Motor neuron (in vitro differentiated cells): ENCODE measurements at regions not wholly inside any gene's neighbourhood (a gene's known extent, or its start where the extent isn't known, plus 50 kb on each side); places are given as distances from the start of the nearest gene placed in this dataset.

ENCODE experiments used
- ATAC-seq, 8 experiments: fragments of 200-7000 bp; cut with Tn5 transposase; replicated peaks in 6 of 8; 2 replicates each; pipeline ENCODE4 v1.8.0; 2021; ENCODE audit warnings: mild to moderate bottlenecking in 8 of 8, moderate library complexity in 8 of 8
- H3K27ac ChIP-seq, 2 donors: fragments of 250-450 bp; sonication (Bioruptor Pico); 2 replicates each; pipeline ENCODE4 v1.9.0; 2021; ENCODE audit warnings: antibody characterized with exemption in 2 of 2, mild to moderate bottlenecking in 2 of 2, moderate library complexity in 1 of 2
- H3K4me1 ChIP-seq, 2 donors: fragments of 250-450 bp; sonication (Bioruptor Pico); replicated peaks in 1 of 2; 2 replicates each; pipeline ENCODE4 v1.6.1; 2021; ENCODE audit warnings: antibody characterized with exemption in 2 of 2, mild to moderate bottlenecking in 2 of 2, moderate library complexity in 1 of 2
- H3K4me3 ChIP-seq, 5 donors: fragments of 250-450 bp; sonication (Bioruptor Pico); 2 replicates each; pipeline ENCODE4 v1.9.0; 2021; ENCODE audit warnings: antibody characterized with exemption in 5 of 5, mild to moderate bottlenecking in 5 of 5, moderate library complexity in 4 of 5
- WGBS, 10 experiments: fragments of 450-650 bp; shearing (Covaris generic); methylation state at CpG; one replicate each; pipeline ENCODE4 v1.0.0; 2022; 5-methylcytosine and 5-hydroxymethylcytosine counted together
- in situ Hi-C, 9 experiments: fragments of 400-800 bp; cut with MboI; loops; one replicate each; pipeline ENCODE4 v1.15.0; 2021; ENCODE audit warnings: low sequenced_read_pairs in 9 of 9, low pct_unique_long_range_greater_than_20kb in 2 of 9; ENCODE audit not compliant: unreplicated experiment in 9 of 9

GRCh38 chr7:433558-433957, 86.1 kb downstream of the PDGFA start:
- Histone ChIP-seq H3K27ac (no peak overlapping the region), H3K4me3 (no peak overlapping the region), H3K4me1 (peaks cover 8 to 46% of the 10 kb centered on the region in 2 donors)
- in situ Hi-C loops = no loop called here
- 90 to 100% (median 100%) methylated on average over 2 to 4 of the region's 13 CpGs; no CpG with 5 or more reads in 5 of the 10 experiments for WGBS, 10 experiments
- ATAC-seq = peak in 1 of 8 experiments; percentile 12

GRCh38 chr7:434891-435629, 84.6 kb downstream of the PDGFA start:
- ATAC-seq = peak in 5 of 8 experiments; percentile 3 to 78 (median 46)
- Histone ChIP-seq H3K4me3 (no peak overlapping the region), H3K4me1 (peaks cover 8 to 54% of the 10 kb centered on the region in 2 donors), H3K27ac (peak overlapping the region in 1 of 2 donors; percentile 45)
- WGBS, 10 experiments = 17 to 67% (median 38%) methylated on average over 2 to 21 of the region's 35 CpGs; no CpG with 5 or more reads in 1 of the 10 experiments
- in situ Hi-C loops = no loop called here

GRCh38 chr7:435630-436366, 83.8 kb downstream of the PDGFA start:
- ATAC-seq = peak in 3 of 8 experiments; percentile 65 to 86 (median 81)
- Histone ChIP-seq H3K27ac (no peak overlapping the region), H3K4me1 (peaks cover 8 to 55% of the 10 kb centered on the region in 2 donors), H3K4me3 (no peak overlapping the region)
- WGBS, 10 experiments = 20 to 100% (median 53%) methylated on average over 1 to 8 of the region's 28 CpGs; no CpG with 5 or more reads in 3 of the 10 experiments
- in situ Hi-C loops = no loop called here

- in situ Hi-C loops = no loop called here
- no peak overlapping the region for H3K27ac ChIP-seq
- no peak for ATAC-seq
- WGBS, 10 experiments = 62 to 100% (median 79%) methylated on average over 2 to 13 of the region's 33 CpGs; no CpG with 5 or more reads in 6 of the 10 experiments
- H3K4me3 ChIP-seq = no peak overlapping the region
- H3K4me1 ChIP-seq = peaks cover 8 to 51% of the 10 kb centered on the region in 2 donors
Observed at GRCh38 chr7:436367-437128, 83.1 kb downstream of the PDGFA start.

- 5 to 100% (median 41%) methylated on average over 1 to 12 of the region's 43 CpGs; no CpG with 5 or more reads in 3 of the 10 experiments for WGBS, 10 experiments
- in situ Hi-C loops = no loop called here
- peaks cover 8 to 45% of the 10 kb centered on the region in 2 donors for H3K4me1 ChIP-seq
- peak overlapping the region in 1 of 2 donors; percentile 50 for H3K27ac ChIP-seq
- no peak overlapping the region for H3K4me3 ChIP-seq
- peak in 5 of 8 experiments; percentile 71 to 90 (median 83) for ATAC-seq
Observed at GRCh38 chr7:437329-438251, 82.1 kb downstream of the PDGFA start.

- Histone ChIP-seq H3K4me3 (no peak overlapping the region), H3K27ac (peak overlapping the region in 1 of 2 donors; percentile 50), H3K4me1 (peaks cover 8 to 45% of the 10 kb centered on the region in 2 donors)
- in situ Hi-C loops = no loop called here
- ATAC-seq = no peak
- WGBS, 10 experiments = 75% methylated on average over 2 of the region's 7 CpGs; no CpG with 5 or more reads in 9 of the 10 experiments
Observed at GRCh38 chr7:438361-438760, 81.3 kb downstream of the PDGFA start.

- ATAC-seq = no peak
Observed at GRCh38 chr7:438916-439315, 80.7 kb downstream of the PDGFA start.

GRCh38 chr7:440059-440749, 79.4 kb downstream of the PDGFA start:
- WGBS, 10 experiments = 53 to 100% (median 75%) methylated on average over 1 to 9 of the region's 10 CpGs; no CpG with 5 or more reads in 3 of the 10 experiments
- no peak for ATAC-seq
- Histone ChIP-seq H3K4me3 (no peak overlapping the region), H3K27ac (no peak overlapping the region), H3K4me1 (peaks cover 8 to 36% of the 10 kb centered on the region in 2 donors)
- in situ Hi-C loops = no loop called here

More at GRCh38 chr7:438916-439315, 80.7 kb downstream of the PDGFA start:
- H3K27ac ChIP-seq = no peak overlapping the region
- in situ Hi-C loops = no loop called here
- H3K4me1 ChIP-seq = peaks cover 8 to 45% of the 10 kb centered on the region in 2 donors
- H3K4me3 ChIP-seq = no peak overlapping the region
- 40 to 100% (median 88%) methylated on average over 1 to 7 of the region's 14 CpGs; no CpG with 5 or more reads in 6 of the 10 experiments for WGBS, 10 experiments

- in situ Hi-C loops = no loop called here
- peak in 1 of 8 experiments; percentile 46 for ATAC-seq
- Histone ChIP-seq H3K27ac (no peak overlapping the region), H3K4me3 (no peak overlapping the region), H3K4me1 (peaks cover 8 to 29% of the 10 kb centered on the region in 2 donors)
- WGBS, 10 experiments = 0 to 100% (median 63%) methylated on average over 1 to 11 of the region's 14 CpGs; no CpG with 5 or more reads in 2 of the 10 experiments
Observed at GRCh38 chr7:441684-442421, 77.8 kb downstream of the PDGFA start.

- Histone ChIP-seq H3K27ac (no peak overlapping the region), H3K4me1 (peaks cover 7 to 22% of the 10 kb centered on the region in 2 donors), H3K4me3 (no peak overlapping the region)
- in situ Hi-C loops = no loop called here
- 54 to 95% (median 82%) methylated on average over 4 to 7 of the region's 7 CpGs; no CpG with 5 or more reads in 2 of the 10 experiments for WGBS, 10 experiments
- no peak for ATAC-seq
Observed at GRCh38 chr7:442457-442856, 77.2 kb downstream of the PDGFA start.

GRCh38 chr7:443279-443833, 76.3 kb downstream of the PDGFA start:
- no peak for ATAC-seq
- H3K4me3 ChIP-seq = no peak overlapping the region
- peaks cover 0 to 13% of the 10 kb centered on the region in 2 donors for H3K4me1 ChIP-seq
- no peak overlapping the region for H3K27ac ChIP-seq
- 0 to 75% (median 35%) methylated on average over 1 of the region's 1 CpG; no CpG with 5 or more reads in 2 of the 10 experiments for WGBS, 10 experiments
- in situ Hi-C loops = no loop called here
